CD4-positive, alpha-beta T cell treated with Interleukin-6 at 100 ng/mL for 8 hours (primary cell): ENCODE measurements at regions not wholly inside any gene's neighbourhood (a gene's known extent, or its start where the extent isn't known, plus 50 kb on each side); places are given as distances from the start of the nearest gene placed in this dataset.
"Not testable (repeated sequence)": the region's sequence is repeated elsewhere in the genome, so short reads cannot be mapped to it uniquely, and the experiment has no call there.

ENCODE experiments used
- DNase-seq: peaks from one replicate; pipeline ENCODE4 v3.0.0-alpha.2; 2020; ENCODE audit warnings: mixed read lengths, low spot score

DNA sequence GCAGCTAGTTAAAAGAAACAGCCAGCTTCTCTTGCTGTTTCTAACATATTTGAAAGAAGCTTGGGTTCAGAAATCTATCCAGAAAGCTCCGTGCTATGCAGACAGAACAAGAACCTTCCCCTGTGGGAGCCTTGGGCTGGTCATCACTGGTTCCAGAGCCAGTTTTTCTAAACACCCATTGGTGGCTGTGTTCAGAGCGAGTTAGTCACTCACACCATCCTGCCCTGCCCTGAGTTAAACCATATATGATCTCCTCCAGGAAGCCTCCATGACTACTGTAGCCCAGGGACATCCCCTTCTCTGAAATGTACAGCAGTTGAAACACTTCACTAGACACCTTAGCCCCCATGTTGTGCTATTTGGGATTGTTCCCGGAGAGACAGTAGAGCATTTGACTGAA lies 200.8 kb upstream of the SGCG start:
- DNase-seq, result no peak

GRCh38 chr13:22980936-22981335 lies 199.8 kb upstream of the SGCG start:
- no peak for DNase-seq

- DNase-seq, result no peak
Observed at GRCh38 chr13:22993148-22993547, 187.6 kb upstream of the SGCG start.

- no peak for DNase-seq
Observed at GRCh38 chr13:23003446-23003845, 177.3 kb upstream of the SGCG start.

- DNase-seq, result no peak
Observed at GRCh38 chr13:23007426-23007825, 173.4 kb upstream of the SGCG start.

DNA sequence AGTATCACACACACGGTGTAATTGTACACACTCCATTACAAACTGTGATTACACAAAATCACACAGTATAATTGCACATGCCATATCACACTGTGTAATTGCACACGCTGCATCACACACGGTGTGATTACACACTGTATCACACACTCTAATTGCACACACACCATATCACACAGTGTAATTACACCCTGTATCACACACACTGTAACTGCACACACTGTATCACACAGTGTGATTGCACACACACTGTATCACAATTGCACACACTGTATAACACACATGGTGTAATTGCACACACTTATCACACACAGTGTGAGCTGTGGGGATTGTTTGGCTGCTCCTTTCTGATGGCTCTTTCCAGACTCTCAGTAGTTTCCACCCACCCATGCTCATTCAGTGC lies 162.6 kb upstream of the SGCG start:
- no peak for DNase-seq

DNA sequence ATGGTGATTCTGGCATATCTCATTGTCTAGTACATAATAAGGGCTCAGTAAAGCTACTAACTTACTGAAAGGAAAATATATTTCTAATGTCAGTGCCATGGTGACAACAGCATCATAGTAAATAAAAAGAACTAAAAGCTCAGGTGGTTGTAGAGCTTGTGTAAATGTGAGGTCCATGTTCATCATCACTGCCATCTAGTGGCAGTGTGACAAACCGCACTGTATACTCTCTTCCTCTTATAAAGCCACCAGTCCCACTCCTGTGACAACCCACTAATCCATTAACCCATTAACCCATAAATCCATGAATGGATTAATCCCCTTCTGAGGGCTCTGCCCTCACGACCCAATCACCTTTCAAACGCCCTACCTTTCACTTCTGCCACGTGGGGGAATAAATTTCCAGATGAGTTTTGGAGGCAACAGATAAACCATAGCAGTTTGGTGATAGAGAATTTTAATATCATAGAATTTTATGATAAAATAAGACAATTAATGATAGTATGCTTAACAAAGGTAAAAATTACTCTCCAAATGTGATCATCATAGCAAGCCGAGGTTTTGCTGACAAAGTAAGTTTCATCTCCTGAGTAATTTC lies 160.4 kb upstream of the SGCG start:
- DNase-seq, result peak; percentile 11

GRCh38 chr13:23021906-23022305 lies 158.9 kb upstream of the SGCG start:
- DNase-seq, result no peak

DNA sequence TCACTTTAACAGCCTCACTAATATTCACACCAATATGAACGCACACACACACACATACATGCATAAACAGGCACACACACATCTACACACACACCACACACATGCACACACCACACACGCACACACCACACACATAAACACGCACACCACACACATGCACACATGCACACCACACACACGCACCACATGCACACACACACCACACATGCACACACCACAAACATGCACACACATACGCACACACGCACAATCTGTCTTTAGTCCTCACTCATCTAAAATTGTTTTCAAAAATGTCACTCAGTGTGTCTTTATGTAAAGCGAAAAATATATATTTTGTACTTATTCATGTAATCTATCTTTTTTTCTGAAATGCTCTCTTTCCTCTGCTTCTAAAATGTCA lies 158.1 kb upstream of the SGCG start:
- no peak for DNase-seq

GRCh38 chr13:23025864-23026608 lies 154.7 kb upstream of the SGCG start:
- DNase-seq, result no peak

DNA sequence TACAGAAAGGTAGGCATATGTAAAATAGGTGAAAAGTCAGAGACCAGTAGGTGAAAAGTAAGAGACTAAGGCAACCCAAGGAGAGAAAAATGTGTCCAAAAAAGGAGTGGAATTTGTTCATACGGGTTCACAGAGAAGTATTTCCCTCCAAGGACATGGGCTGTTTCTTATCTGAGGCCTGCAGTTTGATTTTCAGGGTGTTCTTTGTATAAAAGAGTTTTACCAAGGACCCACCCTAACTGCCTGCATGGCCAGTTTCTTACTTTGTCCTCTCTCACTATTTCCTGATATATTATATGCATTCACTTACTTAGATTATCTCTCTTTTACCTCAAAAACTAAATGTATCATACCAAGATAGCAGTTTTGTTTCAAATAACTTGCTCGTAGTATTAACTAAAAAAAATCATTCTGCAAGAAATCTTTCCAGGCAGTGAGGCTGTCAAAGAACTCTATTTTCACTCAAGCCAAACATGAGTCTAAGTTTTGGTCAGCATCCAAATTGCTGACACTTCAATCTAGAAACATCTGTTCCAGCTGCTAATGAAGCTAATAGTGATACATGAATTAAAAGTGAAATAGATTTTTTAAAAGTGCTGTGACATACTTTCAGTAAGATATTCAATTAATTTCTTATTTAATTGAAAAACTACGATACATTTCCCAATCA lies 141.4 kb upstream of the SGCG start:
- DNase-seq, result no peak

DNA sequence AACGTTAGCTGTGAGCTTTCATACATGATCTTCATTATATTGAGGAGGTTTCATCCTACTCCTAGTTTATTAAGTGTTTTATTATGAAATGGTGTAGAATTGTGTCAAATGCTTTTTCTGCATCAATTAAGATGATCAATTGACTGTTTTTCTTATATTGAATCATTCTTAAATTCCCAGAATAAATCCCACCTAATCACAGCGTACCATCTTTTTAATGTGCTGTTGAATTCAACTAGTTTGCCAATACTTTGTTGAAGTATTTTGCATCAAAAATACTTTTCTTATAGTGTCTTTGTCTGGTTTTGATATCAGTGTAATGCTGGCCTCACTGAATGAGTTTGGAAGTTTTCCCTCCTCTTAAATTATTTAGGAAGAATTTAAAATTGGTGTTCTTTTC lies 138.6 kb upstream of the SGCG start:
- DNase-seq, result no peak

DNA sequence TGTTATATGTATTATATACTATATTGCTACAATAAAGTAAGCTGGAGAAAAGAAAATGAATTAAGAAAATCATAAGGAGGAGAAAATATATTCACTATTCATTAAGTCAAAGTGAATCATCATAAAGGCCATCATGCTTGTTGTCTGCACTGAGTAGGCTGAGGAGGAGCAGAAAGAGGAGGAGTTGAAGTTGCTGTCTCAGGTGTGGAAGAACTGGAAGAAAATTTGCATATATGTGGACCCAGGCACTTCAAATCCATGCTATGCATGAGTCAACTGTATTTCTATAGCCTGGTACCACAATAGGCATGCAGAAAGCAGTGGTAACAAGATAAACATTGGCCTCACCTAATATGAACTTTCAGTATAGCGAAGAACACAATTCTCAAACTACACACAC lies 135.9 kb upstream of the SGCG start:
- DNase-seq, result no peak

- DNase-seq, result no peak
Observed at GRCh38 chr13:23050126-23050525, 130.7 kb upstream of the SGCG start.

DNA sequence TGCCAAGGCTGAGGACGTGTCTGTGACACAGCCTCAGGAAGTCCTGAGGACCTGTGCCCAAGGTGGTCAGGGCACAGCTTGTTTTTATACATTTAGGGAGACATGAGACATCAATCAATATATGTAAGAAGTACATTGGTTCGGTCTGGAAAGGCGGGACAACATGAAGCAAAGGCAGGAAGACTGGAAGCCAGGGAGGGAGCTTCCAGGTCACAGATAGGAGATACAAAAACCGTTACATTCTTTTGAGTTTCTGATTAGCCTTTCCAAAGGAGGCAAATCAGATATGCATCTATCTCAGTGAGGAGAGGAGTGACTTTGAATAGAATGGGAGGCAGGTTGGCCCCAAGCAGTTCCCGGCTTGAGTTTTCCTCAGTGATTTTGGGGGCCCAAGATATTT lies 127.1 kb upstream of the SGCG start:
- not testable (repeated sequence) for DNase-seq

GRCh38 chr13:23059173-23059572 lies 121.6 kb upstream of the SGCG start:
- no peak for DNase-seq

DNA sequence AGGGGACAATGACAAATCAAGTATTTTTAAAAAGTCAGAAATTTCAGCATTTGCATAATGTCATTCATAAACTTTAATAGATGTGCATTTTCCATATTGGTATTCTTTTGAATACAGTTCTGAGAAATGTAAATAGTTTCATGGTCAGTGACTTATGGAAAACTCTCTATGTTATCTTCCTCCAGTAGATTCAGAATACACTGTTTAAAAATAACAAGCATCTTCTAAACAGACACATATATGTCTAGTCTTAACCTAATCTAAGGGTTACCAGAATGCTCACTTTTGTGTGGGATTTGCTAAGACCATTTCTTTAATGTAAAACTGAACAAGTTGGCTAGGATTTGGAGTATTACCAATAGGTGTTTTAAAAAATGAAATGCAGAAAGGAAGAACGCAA lies 119.8 kb upstream of the SGCG start:
- DNase-seq, result no peak

GRCh38 chr13:23067129-23067528 lies 113.7 kb upstream of the SGCG start:
- DNase-seq, result no peak

DNA sequence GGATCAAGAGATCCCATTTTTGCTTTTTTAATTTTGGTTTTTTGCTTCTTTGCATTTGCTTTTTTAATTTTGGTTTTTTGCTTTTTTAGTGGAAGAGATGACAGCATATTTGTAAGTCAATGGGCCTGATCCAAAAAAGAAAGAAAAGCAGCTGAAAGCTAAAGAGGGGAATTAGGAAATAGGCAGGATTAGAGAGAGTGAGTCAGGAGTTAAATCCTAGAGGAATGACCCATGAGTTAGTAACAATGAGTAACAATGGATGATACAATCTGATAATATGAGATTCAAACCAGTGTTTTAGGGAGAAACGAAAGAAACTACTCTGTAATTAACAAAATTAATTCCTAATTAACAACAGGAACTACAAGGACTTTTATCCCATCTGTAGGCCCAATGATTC lies 111.2 kb upstream of the SGCG start:
- no peak for DNase-seq

DNA sequence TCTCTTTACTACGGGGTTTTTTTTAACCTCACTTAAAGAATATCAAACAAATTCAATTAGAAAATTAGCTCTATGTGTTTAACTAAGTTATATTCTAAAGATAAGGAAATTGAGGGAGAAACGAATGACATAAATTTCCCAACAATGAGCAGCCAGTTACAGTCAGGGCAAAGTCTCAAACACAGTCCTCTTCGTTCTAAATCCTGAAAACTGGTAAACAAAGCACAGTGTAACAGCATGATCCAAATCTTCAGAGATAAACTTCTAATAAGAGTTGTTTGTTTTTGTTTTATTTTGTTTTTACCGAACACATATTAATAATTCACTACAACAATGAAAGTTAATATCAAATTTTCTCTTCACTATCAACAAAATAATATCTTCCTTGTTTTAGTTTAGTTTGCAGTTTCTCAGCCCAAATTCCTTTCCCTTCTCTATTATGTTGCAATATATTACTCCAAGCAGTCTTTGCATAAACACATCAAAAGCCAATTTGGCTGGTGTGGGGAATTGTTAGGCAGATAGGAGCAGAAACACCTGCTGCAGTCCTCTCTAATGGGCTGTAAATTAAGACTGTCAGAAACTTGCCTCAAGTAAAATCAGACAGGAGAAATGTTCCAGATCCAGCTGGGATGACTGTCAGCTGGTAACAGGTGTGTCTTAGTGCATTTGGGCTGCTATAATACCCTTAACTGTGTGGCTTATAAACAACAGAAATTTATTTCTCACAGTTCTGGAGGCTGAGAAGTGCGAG lies 106.5 kb upstream of the SGCG start:
- DNase-seq, result no peak

DNA sequence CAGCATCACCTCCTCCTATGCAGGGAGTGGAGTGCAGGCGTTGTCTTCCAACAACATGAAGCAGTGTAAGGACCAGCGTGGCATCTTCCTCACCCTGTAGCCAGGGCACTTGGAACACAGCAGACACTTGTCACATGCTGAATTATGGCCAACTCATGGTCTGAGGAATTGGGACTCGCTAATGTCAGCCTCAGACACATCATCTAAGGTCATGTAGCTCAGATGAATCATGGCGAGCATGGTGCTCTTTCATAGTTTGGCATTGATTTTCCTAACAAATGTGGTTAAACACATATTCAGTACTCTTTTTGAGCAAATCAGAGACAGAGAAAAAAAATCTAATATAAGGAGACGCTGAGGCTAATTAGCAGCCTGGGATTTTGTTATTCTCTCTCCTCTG lies 99.6 kb upstream of the SGCG start:
- DNase-seq, result no peak

DNA sequence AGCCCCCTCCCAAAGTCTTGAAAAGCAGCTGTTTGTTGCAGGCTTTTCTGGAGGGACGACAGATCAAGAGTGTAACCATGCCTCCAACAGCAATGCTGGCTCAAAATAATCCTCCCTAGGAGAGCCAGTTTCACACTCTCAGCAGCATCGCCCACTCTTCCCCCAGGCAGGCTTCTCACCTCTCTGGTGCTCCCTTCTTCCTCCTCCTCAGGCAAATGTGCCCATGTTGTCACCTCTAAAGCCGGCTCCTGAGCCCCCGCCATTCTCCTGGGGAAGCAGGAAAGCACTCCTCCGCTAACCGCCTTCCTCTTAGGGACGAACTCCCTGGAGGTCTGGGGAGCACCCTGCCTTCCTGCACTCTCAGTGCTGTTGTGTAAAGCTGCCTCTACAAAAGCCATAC lies 98.9 kb upstream of the SGCG start:
- no peak for DNase-seq
